K562 (cell line): ENCODE measurements at regions not wholly inside any gene's neighbourhood (a gene's known extent, or its start where the extent isn't known, plus 50 kb on each side); places are given as distances from the start of the nearest gene placed in this dataset.

Experiments used
- ATAC-seq: fragments of 200-7000 bp; cut with Tn5 transposase; 3 replicates; pipeline ENCODE4 v1.9.1; 2020; ENCODE audit warnings: moderate library complexity
- BruUV-seq: library from RNA; stranded (reverse); fragments of 400-500 nt; replicated peaks from 2 replicates; lab custom pipeline; 2021; lab: Mats Ljungman, UMichigan
- CTCF ChIA-PET: fragments of 300-600 bp; formaldehyde crosslinking; extraction: SDS; loops from one replicate; lab custom pipeline; 2021; ENCODE audit warnings: low intra/inter-chr PET ratio; lab: Yijun Ruan, JAX
- POLR2A ChIA-PET: fragments of 300-600, 350-650 bp; sonication (Branson Sonifier 250); formaldehyde crosslinking; extraction: SDS; loops from one replicate; lab custom pipeline; 2021; ENCODE audit warnings: antibody characterized with exemption, inconsistent platforms; lab: Yijun Ruan, JAX
- DNase-seq, 4 experiments: peaks; one replicate each; pipeline versions ENCODE4 v3.0.0 to v3.0.0-alpha.2; 2011 to 2018; ENCODE audit warnings: low spot score in 3 of 4, mixed read lengths in 3 of 4; ENCODE audit errors: extremely low read depth in 1 of 4
- FAIRE-seq: peaks from 2 replicates; lab custom pipeline; 2011; peaks lifted over from hg19 to GRCh38; lab: Jason Lieb, UNC
- H2AFZ ChIP-seq: 2 replicates; pipeline ENCODE4 v1.6.0; 2011; ENCODE audit warnings: low read depth, low read length, control low read depth, inconsistent platforms
- H3K27ac ChIP-seq: fragments of 200-600 bp; 3 replicates; pipeline ENCODE4 v1.8.0; 2011; ENCODE audit warnings: low read depth, mild to moderate bottlenecking, control low read depth, inconsistent platforms, low read length, moderate library complexity, mixed read lengths; ENCODE audit errors: extremely low read depth
- H3K27me3 ChIP-seq, 2 experiments: fragments of 300-600 bp in 1 of 2; 2 replicates in 1 of 2; 3 replicates in 1 of 2; pipeline versions ENCODE4 v1.6.0 to v1.8.0; 2011; ENCODE audit warnings: inconsistent platforms in 2 of 2, low read length in 2 of 2, mild to moderate bottlenecking in 1 of 2, mixed read lengths in 1 of 2, moderate library complexity in 1 of 2; ENCODE audit not compliant: control insufficient read depth in 2 of 2, insufficient read depth in 2 of 2
- H3K36me3 ChIP-seq: fragments of 300-600 bp; 3 replicates; pipeline ENCODE4 v1.8.0; 2011; ENCODE audit warnings: mild to moderate bottlenecking, low read length, inconsistent platforms; ENCODE audit not compliant: control insufficient read depth, insufficient read depth
- H3K4me1 ChIP-seq, 2 experiments: fragments of 200-600 bp in 1 of 2; replicated peaks in 1 of 2; 2 replicates in 1 of 2; 3 replicates in 1 of 2; pipeline versions ENCODE4 v1.5.1 to v1.8.0; 2011; ENCODE audit warnings: inconsistent platforms in 2 of 2, low read length in 2 of 2, mild to moderate bottlenecking in 1 of 2, mixed read lengths in 1 of 2, moderate library complexity in 1 of 2; ENCODE audit not compliant: control insufficient read depth in 2 of 2, insufficient read depth in 2 of 2
- H3K4me2 ChIP-seq: 2 replicates; pipeline ENCODE4 v1.6.1; 2011; ENCODE audit warnings: low read length, control low read depth, inconsistent platforms, mixed read lengths; ENCODE audit not compliant: insufficient read depth
- H3K4me3 ChIP-seq: fragments of 200-600 bp; sonication (generic), shearing (Covaris generic); 2 replicates; pipeline ENCODE4 v1.5.1; 2016; ENCODE audit warnings: control low read depth, inconsistent platforms
- H3K79me2 ChIP-seq: fragments of 200-600 bp; 3 replicates; pipeline ENCODE4 v1.8.0; 2011; ENCODE audit warnings: low read length, inconsistent platforms; ENCODE audit not compliant: control insufficient read depth, insufficient read depth
- H3K9ac ChIP-seq, 2 experiments: 2 replicates each; pipeline versions ENCODE4 v1.6.0 to v1.6.1; 2011; ENCODE audit warnings: low read depth in 2 of 2, low read length in 2 of 2, control low read depth in 1 of 2, inconsistent platforms in 1 of 2, mild to moderate bottlenecking in 1 of 2, mixed read lengths in 1 of 2; ENCODE audit not compliant: insufficient read depth in 1 of 2
- H3K9me1 ChIP-seq: one replicate; pipeline ENCODE4 v1.6.0; 2011; ENCODE audit warnings: inconsistent platforms, mild to moderate bottlenecking, low read length, moderate library complexity; ENCODE audit not compliant: control insufficient read depth, insufficient read depth
- H3K9me3 ChIP-seq: replicated peaks from 2 replicates; pipeline ENCODE4 v1.5.1; 2011; ENCODE audit warnings: low read depth, low read length, inconsistent platforms; ENCODE audit not compliant: control insufficient read depth, insufficient read depth
- H4K20me1 ChIP-seq: replicated peaks from 2 replicates; pipeline ENCODE4 v1.6.1; 2011; ENCODE audit warnings: low read length, inconsistent platforms, mixed read lengths; ENCODE audit not compliant: control insufficient read depth, insufficient read depth
- DNMT1 ChIP-seq: fragments of 450-650 bp; IDR thresholded peaks from 2 replicates; pipeline ENCODE4 v1.6.1; 2016; ENCODE audit warnings: antibody characterized with exemption, mild to moderate bottlenecking
- ELF4 ChIP-seq: fragments of 450-650 bp; formaldehyde crosslinking; IDR thresholded peaks from 2 replicates; pipeline ENCODE4 v1.4.0; 2022; ENCODE audit warnings: missing genetic modification characterization
- ESRRB ChIP-seq: fragments of 250-450 bp; sonication (Bioruptor Pico); IDR thresholded peaks from 2 replicates; pipeline ENCODE4 v1.5.0; 2020; ENCODE audit warnings: mild to moderate bottlenecking, moderate library complexity, borderline replicate concordance
- EZH2 ChIP-seq: IDR thresholded peaks from 2 replicates; pipeline ENCODE4 v1.6.1; 2012; ENCODE audit warnings: low read depth, mild to moderate bottlenecking, inconsistent platforms, low read length, borderline replicate concordance
- FOXM1 ChIP-seq, 2 experiments: fragments of 450-650 bp in 1 of 2; sonication (generic) in 1 of 2; formaldehyde crosslinking in 1 of 2; IDR thresholded peaks; 2 replicates each; pipeline versions ENCODE4 v1.6.1 to v1.9.0; 2017 to 2022; ENCODE audit warnings: low read depth in 2 of 2, mild to moderate bottlenecking in 2 of 2, missing genetic modification reagents in 1 of 2, moderate library complexity in 1 of 2
- ILK ChIP-seq: fragments of 450-650 bp; IDR thresholded peaks from 2 replicates; pipeline ENCODE4 v1.6.1; 2016; ENCODE audit warnings: missing genetic modification characterization, low read depth, mild to moderate bottlenecking, missing compliant biosample characterization, moderate library complexity, borderline replicate concordance
- PBX2 ChIP-seq, 2 experiments: IDR thresholded peaks in 1 of 2; conservative IDR thresholded peaks in 1 of 2; 2 replicates each; pipeline ENCODE4 v1.6.1; 2016; ENCODE audit warnings: low read depth in 2 of 2, mild to moderate bottlenecking in 1 of 2, missing compliant biosample characterization in 1 of 2, missing genetic modification characterization in 1 of 2, moderate library complexity in 1 of 2
- TGIF2 ChIP-seq: sonication (generic); formaldehyde crosslinking; IDR thresholded peaks from 2 replicates; pipeline ENCODE4 v1.8.1; 2022; ENCODE audit warnings: mild to moderate bottlenecking, missing genetic modification reagents, moderate library complexity
- ZNF140 ChIP-seq: fragments of 250-450 bp; sonication (Bioruptor Pico); IDR thresholded peaks from 2 replicates; pipeline ENCODE4 v1.8.0; 2021; ENCODE audit warnings: moderate library complexity, mild to moderate bottlenecking, inconsistent platforms
- ZNF277 ChIP-seq: fragments of 250-450 bp; sonication (Bioruptor Pico); IDR thresholded peaks from 2 replicates; pipeline ENCODE4 v1.8.0; 2022; ENCODE audit warnings: inconsistent platforms, mild to moderate bottlenecking, moderate library complexity, borderline replicate concordance
- ZNF551 ChIP-seq: fragments of 250-450 bp; sonication (Bioruptor Pico); IDR thresholded peaks from 2 replicates; pipeline ENCODE4 v1.5.0; 2021; ENCODE audit warnings: mild to moderate bottlenecking, moderate library complexity
- WGBS: fragments of 100-300 bp; shearing (Covaris generic); methylation state at CpG from one replicate; pipeline ENCODE4 v1.1.6; 2016; ENCODE audit warnings: low coverage, mixed read lengths; ENCODE audit not compliant: insufficient coverage; ENCODE audit errors: missing lambda C conversion rate; 5-methylcytosine and 5-hydroxymethylcytosine counted together
- in situ Hi-C: fragments of 300-500 bp; cut with MboI; formaldehyde crosslinking; loops from 4 replicates; pipeline ENCODE4 v1.15.0; 2018; ENCODE audit warnings: inconsistent platforms, mixed read lengths
- intact Hi-C: fragments of 100-400 bp; cut with micrococcal nuclease; formaldehyde crosslinking; loops from 2 replicates; pipeline ENCODE4 v1.14.2; 2022
- TF ChIP-seq, protein P1 (sequence below): fragments of 250-450 bp; sonication (Bioruptor Pico); IDR thresholded peaks from 2 replicates; pipeline ENCODE4 v1.8.0; 2022; ENCODE audit warnings: moderate library complexity, mild to moderate bottlenecking, inconsistent platforms
- TF ChIP-seq, protein P2 (sequence below): fragments of 200-800 bp; sonication (Bioruptor generic); IDR thresholded peaks from 2 replicates; pipeline ENCODE4 v1.6.1; 2017; ENCODE audit warnings: missing genetic modification characterization, missing compliant biosample characterization

- Histone ChIP-seq H4K20me1 (no peaks in the 10 kb centered on the region), H3K27ac (no peak overlapping the region), H2AFZ (no peak overlapping the region), H3K79me2 (no peaks in the 10 kb centered on the region), H3K36me3 (no peaks in the 10 kb centered on the region), H3K9me1 (no peaks in the 10 kb centered on the region), H3K4me3 (no peak overlapping the region), H3K9me3 (no peaks in the 10 kb centered on the region), H3K4me2 (no peak overlapping the region), H3K9ac (no peak overlapping the region), H3K27me3 (no peaks in the 10 kb centered on the region), H3K4me1 (no peaks in the 10 kb centered on the region)
- 0% methylated on average over 4 of the region's 4 CpGs for WGBS
- in situ Hi-C loops: no loop called here
- ChIA-PET CTCF (no interaction called here), POLR2A (interaction anchor here (0.6 kb wide), 1 partner anchor 203 kb away, joined by 3 read pairs; no protein-coding TSS in a partner anchor)
- ATAC-seq: no peak
- FAIRE-seq: no peak
- intact Hi-C loops: no loop called here
- no TSS peak for BruUV-seq
- no peak for DNase-seq
- TF ChIP-seq EZH2 (no peak), ZNF140 (CRISPR knock-in tag) (no peak), ZNF551 (CRISPR knock-in tag) (no peak), FOXM1 (IDR thresholded peaks at IDR 0.05; ENCODE audit: low read depth) (no peak), FOXM1 (CRISPR knock-in tag; IDR thresholded peaks at IDR 0.05; ENCODE audit: low read depth) (no peak), TGIF2 (CRISPR knock-in tag) (no peak), PBX2 (CRISPR knock-in tag; IDR thresholded peaks at IDR 0.05; ENCODE audit: low read depth) (no peak), PBX2 (tag; conservative IDR thresholded peaks at IDR 0.05; ENCODE audit: low read depth) (no peak), ESRRB (CRISPR knock-in tag) (no peak), ZNF277 (CRISPR knock-in tag) (no peak), ELF4 (no peak), ILK (tag) (no peak), DNMT1 (no peak)
- TF ChIP-seq, protein P1, sequence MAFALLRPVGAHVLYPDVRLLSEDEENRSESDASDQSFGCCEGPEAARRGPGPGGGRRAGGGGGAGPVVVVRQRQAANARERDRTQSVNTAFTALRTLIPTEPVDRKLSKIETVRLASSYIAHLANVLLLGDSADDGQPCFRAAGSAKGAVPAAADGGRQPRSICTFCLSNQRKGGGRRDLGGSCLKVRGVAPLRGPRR (CRISPR knock-in tag): no peak
- TF ChIP-seq, protein P2, sequence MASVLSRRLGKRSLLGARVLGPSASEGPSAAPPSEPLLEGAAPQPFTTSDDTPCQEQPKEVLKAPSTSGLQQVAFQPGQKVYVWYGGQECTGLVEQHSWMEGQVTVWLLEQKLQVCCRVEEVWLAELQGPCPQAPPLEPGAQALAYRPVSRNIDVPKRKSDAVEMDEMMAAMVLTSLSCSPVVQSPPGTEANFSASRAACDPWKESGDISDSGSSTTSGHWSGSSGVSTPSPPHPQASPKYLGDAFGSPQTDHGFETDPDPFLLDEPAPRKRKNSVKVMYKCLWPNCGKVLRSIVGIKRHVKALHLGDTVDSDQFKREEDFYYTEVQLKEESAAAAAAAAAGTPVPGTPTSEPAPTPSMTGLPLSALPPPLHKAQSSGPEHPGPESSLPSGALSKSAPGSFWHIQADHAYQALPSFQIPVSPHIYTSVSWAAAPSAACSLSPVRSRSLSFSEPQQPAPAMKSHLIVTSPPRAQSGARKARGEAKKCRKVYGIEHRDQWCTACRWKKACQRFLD: no peak
Measured at GRCh38 chr15:26395624-26396023, 377.2 kb downstream of the GABRB3 start.
